HEK293 (cell line): ENCODE measurements at regions not wholly inside any gene's neighbourhood (a gene's known extent, or its start where the extent isn't known, plus 50 kb on each side); places are given as distances from the start of the nearest gene placed in this dataset.

Experiments used
- CTCF ChIA-PET: fragments of 350-600 bp; formaldehyde crosslinking; extraction: SDS; loops from one replicate; lab custom pipeline; 2021; ENCODE audit warnings: antibody characterized with exemption; lab: Yijun Ruan, JAX
- POLR2A ChIA-PET: fragments of 300-600 bp; formaldehyde crosslinking; extraction: SDS; loops from one replicate; lab custom pipeline; 2020; ENCODE audit warnings: antibody characterized with exemption, inconsistent platforms; lab: Yijun Ruan, JAX
- H3K27ac ChIP-seq: fragments of 200-500 bp; sonication (Bioruptor generic); 2 replicates; pipeline ENCODE4 v1.5.1; 2014; ENCODE audit warnings: low read depth, low read length, control low read depth, inconsistent platforms; ENCODE audit errors: extremely low read depth
- H3K36me3 ChIP-seq, 2 experiments: fragments of 200-500 bp in 1 of 2; sonication (Bioruptor generic) in 1 of 2; 1 replicate in 1 of 2; 2 replicates in 1 of 2; pipeline ENCODE4 v1.5.1; 2014 to 2017; ENCODE audit warnings: inconsistent platforms in 2 of 2, low read length in 2 of 2; ENCODE audit not compliant: control insufficient read depth in 2 of 2, insufficient read depth in 1 of 2
- H3K4me1 ChIP-seq: fragments of 200-500 bp; sonication (Bioruptor generic); 2 replicates; pipeline ENCODE4 v1.5.1; 2014; ENCODE audit warnings: mild to moderate bottlenecking, low read length, inconsistent platforms; ENCODE audit not compliant: control insufficient read depth, insufficient read depth
- H3K4me3 ChIP-seq: 2 replicates; pipeline ENCODE4 v1.5.1; 2011; ENCODE audit warnings: low read depth, mild to moderate bottlenecking, control low read depth, low read length, moderate library complexity
- H3K9me3 ChIP-seq: fragments of 200-500 bp; sonication (Bioruptor generic); 2 replicates; pipeline ENCODE4 v1.5.1; 2014; ENCODE audit warnings: low read depth, low read length, inconsistent platforms; ENCODE audit not compliant: control insufficient read depth, insufficient read depth
- CTCF ChIP-seq: fragments of 450-650 bp; formaldehyde crosslinking; IDR thresholded peaks from 2 replicates; pipeline ENCODE4 v1.5.1; 2016; ENCODE audit warnings: missing biosample characterization, missing genetic modification characterization
- EGR2 ChIP-seq: fragments of 450-650 bp; formaldehyde crosslinking; IDR thresholded peaks from 2 replicates; pipeline ENCODE4 v1.5.1; 2016; ENCODE audit warnings: low read depth, missing biosample characterization, missing genetic modification characterization
- KLF16 ChIP-seq: fragments of 450-650 bp; formaldehyde crosslinking; IDR thresholded peaks from 2 replicates; pipeline ENCODE4 v1.5.1; 2017; ENCODE audit warnings: missing biosample characterization, missing genetic modification characterization
- OSR2 ChIP-seq: fragments of 450-650 bp; formaldehyde crosslinking; IDR thresholded peaks from 2 replicates; pipeline ENCODE4 v1.5.1; 2016; ENCODE audit warnings: missing biosample characterization, missing genetic modification characterization
- SALL2 ChIP-seq: fragments of 450-650 bp; formaldehyde crosslinking; IDR thresholded peaks from 2 replicates; pipeline ENCODE4 v1.5.0; 2017; ENCODE audit warnings: missing biosample characterization, mild to moderate bottlenecking, missing genetic modification characterization, borderline replicate concordance
- YY1 ChIP-seq: fragments of 450-650 bp; formaldehyde crosslinking; IDR thresholded peaks from 2 replicates; pipeline ENCODE4 v1.5.1; 2018; ENCODE audit warnings: missing biosample characterization, missing genetic modification characterization
- ZBTB11 ChIP-seq: fragments of 450-650 bp; formaldehyde crosslinking; conservative IDR thresholded peaks from 2 replicates; pipeline ENCODE4 v1.5.1; 2016; ENCODE audit warnings: low read depth, missing biosample characterization, missing genetic modification characterization
- ZBTB49 ChIP-seq: fragments of 450-650 bp; formaldehyde crosslinking; IDR thresholded peaks from 2 replicates; pipeline ENCODE4 v1.5.1; 2016; ENCODE audit warnings: missing biosample characterization, missing genetic modification characterization, low read depth
- ZFP41 ChIP-seq: fragments of 450-650 bp; formaldehyde crosslinking; IDR thresholded peaks from 2 replicates; pipeline ENCODE4 v1.5.1; 2016; ENCODE audit warnings: missing biosample characterization, missing genetic modification characterization, borderline replicate concordance
- ZNF221 ChIP-seq: fragments of 450-650 bp; formaldehyde crosslinking; IDR thresholded peaks from 2 replicates; pipeline ENCODE4 v1.5.1; 2017; ENCODE audit warnings: missing biosample characterization, missing genetic modification characterization, borderline replicate concordance
- ZNF248 ChIP-seq: fragments of 450-650 bp; formaldehyde crosslinking; IDR thresholded peaks from 2 replicates; pipeline ENCODE4 v1.5.1; 2017; ENCODE audit warnings: missing biosample characterization, missing genetic modification characterization
- ZNF266 ChIP-seq: fragments of 450-650 bp; formaldehyde crosslinking; IDR thresholded peaks from 2 replicates; pipeline ENCODE4 v1.5.1; 2016; ENCODE audit warnings: missing biosample characterization, missing genetic modification characterization, low read depth
- ZNF302 ChIP-seq: fragments of 450-650 bp; formaldehyde crosslinking; IDR thresholded peaks from 2 replicates; pipeline ENCODE4 v1.5.1; 2016; ENCODE audit warnings: missing biosample characterization, missing genetic modification characterization, low read depth
- ZNF37A ChIP-seq: fragments of 450-650 bp; IDR thresholded peaks from 2 replicates; pipeline ENCODE4 v1.5.1; 2018; ENCODE audit warnings: missing biosample characterization, missing genetic modification characterization
- ZNF416 ChIP-seq: fragments of 450-650 bp; formaldehyde crosslinking; IDR thresholded peaks from 2 replicates; pipeline ENCODE4 v1.5.1; 2016; ENCODE audit warnings: missing biosample characterization, missing genetic modification characterization
- ZNF426 ChIP-seq: fragments of 450-650 bp; formaldehyde crosslinking; IDR thresholded peaks from 2 replicates; pipeline ENCODE4 v1.5.1; 2017; ENCODE audit warnings: missing biosample characterization, missing genetic modification characterization, mild to moderate bottlenecking, inconsistent platforms, moderate library complexity
- ZNF433 ChIP-seq: fragments of 450-650 bp; formaldehyde crosslinking; IDR thresholded peaks from 2 replicates; pipeline ENCODE4 v1.5.1; 2016; ENCODE audit warnings: missing biosample characterization, missing genetic modification characterization, low read depth
- ZNF560 ChIP-seq: fragments of 450-650 bp; formaldehyde crosslinking; IDR thresholded peaks from 2 replicates; pipeline ENCODE4 v1.5.1; 2017; ENCODE audit warnings: missing biosample characterization, missing genetic modification characterization, borderline replicate concordance
- ZNF596 ChIP-seq: fragments of 450-650 bp; IDR thresholded peaks from 2 replicates; pipeline ENCODE4 v1.5.0; 2018; ENCODE audit warnings: missing biosample characterization, mild to moderate bottlenecking, missing genetic modification characterization, moderate library complexity
- ZNF645 ChIP-seq: fragments of 450-650 bp; formaldehyde crosslinking; IDR thresholded peaks from 2 replicates; pipeline ENCODE4; 2016; ENCODE audit warnings: missing biosample characterization, missing genetic modification characterization
- ZNF660 ChIP-seq: fragments of 450-650 bp; IDR thresholded peaks from 2 replicates; pipeline ENCODE4 v1.5.1; 2018; ENCODE audit warnings: missing biosample characterization, mild to moderate bottlenecking, missing genetic modification characterization
- ZNF692 ChIP-seq: fragments of 450-650 bp; formaldehyde crosslinking; IDR thresholded peaks from 2 replicates; pipeline ENCODE4 v1.5.1; 2016; ENCODE audit warnings: missing biosample characterization, missing genetic modification characterization
- ZNF707 ChIP-seq: fragments of 450-650 bp; formaldehyde crosslinking; IDR thresholded peaks from 2 replicates; pipeline ENCODE4 v1.5.1; 2016; ENCODE audit warnings: missing biosample characterization, missing genetic modification characterization

- no peak for TF ChIP-seq ZNF692 (tag by site-specific recombination)
- TF ChIP-seq ZNF248 (tag by site-specific recombination) = no peak
- no peak for TF ChIP-seq YY1 (tag by site-specific recombination)
Observed at GRCh38 chrX:139287155-139287924, 243.2 kb upstream of the F9 start (continued).

- Histone ChIP-seq H3K4me3 (no peak overlapping the region), H3K4me1 (no peaks in the 10 kb centered on the region), H3K9me3 (no peaks in the 10 kb centered on the region; the same call in 1 of the 2 replicates), H3K36me3 (no peaks in the 10 kb centered on the region), H3K27ac (no peak overlapping the region)
- POLR2A ChIA-PET = no interaction called here
- TF ChIP-seq EGR2 (tag by site-specific recombination) (no peak), ZNF302 (tag by site-specific recombination) (no peak), ZFP41 (no peak), ZNF707 (tag by site-specific recombination) (no peak), ZNF433 (no peak), ZNF645 (no peak)
- CTCF ChIA-PET = interaction anchor here (0.6 kb wide), 2 partner anchors 29 to 1911 kb away, joined by 4 to 6 read pairs; no protein-coding TSS in a partner anchor
Observed at GRCh38 chrX:139286342-139286741, 244.2 kb upstream of the F9 start.

GRCh38 chrX:139267851-139268250 lies 262.7 kb upstream of the F9 start:
- Histone ChIP-seq H3K4me3 (no peak overlapping the region), H3K4me1 (no peaks in the 10 kb centered on the region), H3K27ac (no peak overlapping the region), H3K9me3 (no peaks in the 10 kb centered on the region), H3K36me3 (no peaks in the 10 kb centered on the region)
- CTCF ChIA-PET = no interaction called here
- POLR2A ChIA-PET = no interaction called here
- TF ChIP-seq OSR2 (no peak), ZNF221 (no peak), ZBTB49 (tag by site-specific recombination) (no peak), ZNF426 (tag by site-specific recombination) (no peak), ZNF660 (tag by site-specific recombination) (no peak), ZNF560 (tag by site-specific recombination) (no peak), KLF16 (tag by site-specific recombination) (no peak), ZNF37A (tag by site-specific recombination) (no peak), ZNF266 (tag by site-specific recombination) (no peak), ZBTB11 (no peak), ZNF596 (tag by site-specific recombination) (no peak), CTCF (no peak), ZNF416 (tag by site-specific recombination) (no peak), SALL2 (tag by site-specific recombination) (no peak), YY1 (tag by site-specific recombination) (no peak)
